ENCODE measurements at regions not wholly inside any gene's neighbourhood (a gene's known extent, or its start where the extent isn't known, plus 50 kb on each side); places are given as distances from the start of the nearest gene placed in this dataset.
"Not testable (repeated sequence)": the region's sequence is repeated elsewhere in the genome, so short reads cannot be mapped to it uniquely, and the experiment has no call there.

DNA sequence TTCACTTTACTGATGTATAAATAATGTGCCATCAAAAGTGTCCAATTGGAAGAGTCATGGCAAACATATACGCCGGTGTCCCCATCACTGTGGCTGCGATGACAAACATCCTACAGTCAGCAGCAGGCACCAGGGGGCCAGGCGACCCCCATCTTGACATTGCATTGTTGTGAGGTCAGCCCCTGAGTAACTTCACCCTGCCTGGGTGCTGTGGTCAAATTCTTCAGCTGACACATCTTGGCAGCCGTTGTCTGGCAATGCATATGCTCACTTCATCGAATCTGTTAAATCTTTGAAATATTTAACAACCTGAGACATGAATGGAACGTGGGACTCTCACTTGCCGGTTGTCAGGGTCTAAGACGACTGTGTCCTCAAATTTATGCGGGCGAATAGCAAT is 430.9 kb downstream of the BRD1 start:
- no peak overlapping the region for H3K4me3 ChIP-seq (ENCODE audit: low read length)
- TF ChIP-seq, protein P1, sequence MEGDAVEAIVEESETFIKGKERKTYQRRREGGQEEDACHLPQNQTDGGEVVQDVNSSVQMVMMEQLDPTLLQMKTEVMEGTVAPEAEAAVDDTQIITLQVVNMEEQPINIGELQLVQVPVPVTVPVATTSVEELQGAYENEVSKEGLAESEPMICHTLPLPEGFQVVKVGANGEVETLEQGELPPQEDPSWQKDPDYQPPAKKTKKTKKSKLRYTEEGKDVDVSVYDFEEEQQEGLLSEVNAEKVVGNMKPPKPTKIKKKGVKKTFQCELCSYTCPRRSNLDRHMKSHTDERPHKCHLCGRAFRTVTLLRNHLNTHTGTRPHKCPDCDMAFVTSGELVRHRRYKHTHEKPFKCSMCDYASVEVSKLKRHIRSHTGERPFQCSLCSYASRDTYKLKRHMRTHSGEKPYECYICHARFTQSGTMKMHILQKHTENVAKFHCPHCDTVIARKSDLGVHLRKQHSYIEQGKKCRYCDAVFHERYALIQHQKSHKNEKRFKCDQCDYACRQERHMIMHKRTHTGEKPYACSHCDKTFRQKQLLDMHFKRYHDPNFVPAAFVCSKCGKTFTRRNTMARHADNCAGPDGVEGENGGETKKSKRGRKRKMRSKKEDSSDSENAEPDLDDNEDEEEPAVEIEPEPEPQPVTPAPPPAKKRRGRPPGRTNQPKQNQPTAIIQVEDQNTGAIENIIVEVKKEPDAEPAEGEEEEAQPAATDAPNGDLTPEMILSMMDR (IDR thresholded peaks at IDR 0.05; ENCODE audit: insufficient read depth, low read depth, low read length, missing control alignments), result no peak

GRCh38 chr22:49395617-49396016 is 432.1 kb downstream of the BRD1 start:
- DNase-seq (ENCODE audit: low read depth), result no peak
- TF ChIP-seq, protein P1 (IDR thresholded peaks at IDR 0.05; ENCODE audit: insufficient read depth, low read depth, low read length, missing control alignments), result no peak
- no peak overlapping the region for H3K4me3 ChIP-seq (ENCODE audit: low read length)

More for the DNA sequence above, 430.9 kb downstream of the BRD1 start:
- DNase-seq (ENCODE audit: low read depth), result no peak

DNA sequence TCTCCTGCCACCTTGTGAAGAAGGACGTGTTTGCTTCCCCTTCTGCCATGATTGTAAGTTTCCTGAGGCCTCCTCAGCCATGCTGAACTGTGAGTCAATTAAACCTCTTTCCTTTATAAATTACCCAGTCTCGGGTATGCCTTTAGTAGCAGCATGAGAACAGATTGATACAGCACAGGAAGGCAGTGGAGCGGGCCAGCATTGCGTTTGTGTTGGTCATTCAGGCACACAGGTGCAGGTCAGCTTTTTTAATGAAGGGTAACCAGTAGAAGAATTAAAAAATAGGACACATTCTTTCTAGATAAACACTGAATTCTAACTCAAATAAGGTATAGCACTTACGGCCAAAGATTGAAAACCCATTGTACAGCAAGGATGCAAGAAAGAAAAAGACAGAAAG is 432.6 kb downstream of the BRD1 start:
- not testable (repeated sequence) for DNase-seq (ENCODE audit: low read depth); H3K4me3 ChIP-seq (ENCODE audit: low read length)

- TF ChIP-seq, protein P1 (IDR thresholded peaks at IDR 0.05; ENCODE audit: insufficient read depth, low read depth, low read length, missing control alignments), result no peak
- no peak for DNase-seq (ENCODE audit: low read depth)
Observed at GRCh38 chr22:49394116-49394785, 433.4 kb downstream of the BRD1 start.

GRCh38 chr22:49393526-49393925 is 434.1 kb downstream of the BRD1 start:
- no peak for DNase-seq (ENCODE audit: low read depth)
- H3K4me3 ChIP-seq (ENCODE audit: low read length), result no peak overlapping the region
- TF ChIP-seq, protein P1 (IDR thresholded peaks at IDR 0.05; ENCODE audit: insufficient read depth, low read depth, low read length, missing control alignments), result no peak

More at GRCh38 chr22:49394116-49394785, 433.4 kb downstream of the BRD1 start:
- no peak overlapping the region for H3K4me3 ChIP-seq (ENCODE audit: low read length)

DNA sequence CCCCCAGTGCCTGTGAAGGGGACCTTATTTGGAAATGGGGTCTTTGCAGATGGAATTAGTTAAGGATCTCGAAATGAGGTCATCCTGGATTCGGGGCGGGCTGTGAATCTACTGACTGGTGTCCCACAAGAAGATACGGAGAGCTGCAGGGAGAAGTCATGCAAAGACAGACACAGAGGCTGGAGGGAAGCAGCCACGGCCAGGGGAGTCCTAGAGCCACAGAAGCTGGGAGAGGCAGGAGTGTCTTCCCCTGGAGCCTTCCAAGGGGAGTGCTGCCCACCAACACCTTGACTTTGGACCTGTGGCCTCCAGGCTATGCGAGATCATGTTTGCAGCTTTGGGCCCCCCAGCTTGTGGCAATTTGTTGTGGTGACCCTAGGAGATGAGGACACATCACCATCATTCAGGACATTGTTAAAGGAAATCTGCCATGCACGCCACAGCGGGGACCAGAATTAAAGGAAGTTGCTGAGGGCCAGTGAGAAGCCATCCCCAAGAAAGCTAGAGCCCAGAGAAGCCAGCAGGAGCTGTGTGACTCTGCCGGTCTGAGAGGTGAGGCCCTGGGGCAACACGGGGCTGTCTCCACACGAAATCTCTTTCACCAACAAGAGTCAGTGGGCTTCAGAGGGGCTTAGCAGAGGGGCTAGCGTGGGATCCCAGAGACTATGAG is 434.7 kb downstream of the BRD1 start:
- TF ChIP-seq, protein P1 (IDR thresholded peaks at IDR 0.05; ENCODE audit: insufficient read depth, low read depth, low read length, missing control alignments), result no peak
- no peak overlapping the region for H3K4me3 ChIP-seq (ENCODE audit: low read length)
- no peak for DNase-seq (ENCODE audit: low read depth)

GRCh38 chr22:49392247-49392646 is 435.4 kb downstream of the BRD1 start:
- no peak for DNase-seq (ENCODE audit: low read depth)
- no peak overlapping the region for H3K4me3 ChIP-seq (ENCODE audit: low read length)
- TF ChIP-seq, protein P1 (IDR thresholded peaks at IDR 0.05; ENCODE audit: insufficient read depth, low read depth, low read length, missing control alignments), result no peak

All from epithelial cell of esophagus (primary cell).